A673 (cell line): ENCODE measurements at regions not wholly inside any gene's neighbourhood (a gene's known extent, or its start where the extent isn't known, plus 50 kb on each side); places are given as distances from the start of the nearest gene placed in this dataset.

Experiments
- BruUV-seq: library from RNA; stranded (reverse); fragments of 400-500 nt; replicated peaks from 2 replicates; lab custom pipeline; 2021; lab: Mats Ljungman, UMichigan
- CTCF ChIA-PET: fragments of 300-600 bp; sonication (Branson Sonifier 250); formaldehyde crosslinking; loops from one replicate; lab custom pipeline; 2022; ENCODE audit warnings: antibody characterized with exemption; lab: Charles Lee
- POLR2A ChIA-PET: fragments of 300-600 bp; sonication (Branson Sonifier 250); formaldehyde crosslinking; loops from one replicate; lab custom pipeline; 2022; ENCODE audit warnings: antibody characterized with exemption; ENCODE audit not compliant: low non-redundant PET; lab: Charles Lee
- DNase-seq: peaks from one replicate; pipeline ENCODE4 v3.0.0-alpha.2; 2015; ENCODE audit warnings: low spot score
- H3K27ac ChIP-seq: fragments of 200-600 bp; sonication (generic); 2 replicates; pipeline ENCODE4 v1.5.1; 2016; ENCODE audit warnings: mixed run types, low read depth, mild to moderate bottlenecking, mixed read lengths, antibody characterized with exemption, low read length; ENCODE audit not compliant: poor library complexity, severe bottlenecking
- H3K27me3 ChIP-seq: fragments of 200-600 bp; sonication (generic); replicated peaks from 2 replicates; pipeline ENCODE4 v1.6.1; 2017; ENCODE audit warnings: mixed run types, low read depth, mild to moderate bottlenecking, mixed read lengths, antibody characterized with exemption, low read length; ENCODE audit not compliant: insufficient read depth, poor library complexity
- H3K36me3 ChIP-seq: fragments of 200-600 bp; sonication (generic); 2 replicates; pipeline ENCODE4 v1.6.1; 2016; ENCODE audit warnings: mixed run types, mild to moderate bottlenecking, mixed read lengths, antibody characterized with exemption, low read length; ENCODE audit not compliant: insufficient read depth, poor library complexity, severe bottlenecking
- H3K4me1 ChIP-seq: fragments of 200-600 bp; sonication (generic); 2 replicates; pipeline ENCODE4 v1.6.1; 2017; ENCODE audit warnings: mixed run types, mild to moderate bottlenecking, mixed read lengths, antibody characterized with exemption, low read length; ENCODE audit not compliant: insufficient read depth, poor library complexity, severe bottlenecking
- H3K4me3 ChIP-seq: fragments of 200-600 bp; sonication (generic); 2 replicates; pipeline ENCODE4 v1.5.1; 2016; ENCODE audit warnings: low read depth, mixed run types, mild to moderate bottlenecking, mixed read lengths, low read length; ENCODE audit not compliant: poor library complexity, severe bottlenecking
- H3K9me3 ChIP-seq: fragments of 200-600 bp; sonication (generic); 2 replicates; pipeline ENCODE4 v1.6.1; 2016; ENCODE audit warnings: mixed run types, low read depth, mild to moderate bottlenecking, mixed read lengths, antibody characterized with exemption, low read length; ENCODE audit not compliant: poor library complexity, severe bottlenecking
- EZH2 ChIP-seq: fragments of 200-600 bp; sonication (generic); IDR thresholded peaks from 2 replicates; pipeline ENCODE4 v1.6.1; 2017; ENCODE audit warnings: borderline replicate concordance, low read depth, mild to moderate bottlenecking, mixed read lengths, antibody characterized with exemption, low read length; ENCODE audit not compliant: poor library complexity, severe bottlenecking
- intact Hi-C: fragments of 100-400 bp; cut with micrococcal nuclease; formaldehyde crosslinking; loops from one replicate; pipeline ENCODE4 v1.10.0; 2022; ENCODE audit not compliant: unreplicated experiment
- TF ChIP-seq, protein P1 (sequence below): fragments of 300-800, 200-600 bp; sonication (generic); conservative IDR thresholded peaks from 2 replicates; pipeline ENCODE4 v1.5.1; 2017; ENCODE audit warnings: low read depth, mild to moderate bottlenecking, antibody characterized with exemption, low read length, moderate library complexity, mixed read lengths

DNA sequence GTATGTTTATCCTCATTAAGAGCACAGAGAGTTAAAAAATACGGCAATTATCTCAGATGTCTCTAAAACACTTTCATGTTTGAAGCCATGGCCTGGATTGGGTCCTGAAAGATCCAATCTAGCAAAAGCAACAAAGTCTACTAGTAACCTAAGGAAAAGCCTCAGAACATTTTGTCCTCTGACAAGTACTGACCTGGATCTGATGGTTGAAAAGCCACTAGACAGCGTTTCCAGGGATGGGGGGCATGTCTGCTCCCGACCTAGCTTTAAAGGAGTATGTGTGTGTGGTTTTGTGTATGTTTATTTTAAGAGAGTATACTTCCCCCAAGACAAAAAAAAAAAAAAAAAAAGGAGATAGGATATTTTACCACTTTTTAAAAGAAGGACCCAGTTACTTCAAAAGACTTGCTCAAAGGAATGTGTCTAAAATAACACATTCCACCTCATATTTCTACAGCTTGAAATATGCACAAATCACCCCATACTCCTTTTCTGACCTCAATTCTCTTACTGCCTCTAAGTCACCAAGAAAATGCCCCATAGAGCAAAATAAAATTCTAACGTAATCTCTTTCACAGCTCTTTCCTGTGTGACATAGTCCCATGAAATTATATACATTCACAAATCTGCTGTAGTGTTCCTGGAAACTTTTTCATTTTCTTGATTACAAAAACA lies 189.0 kb upstream of the TTC29 start:
- TF ChIP-seq, protein P1, sequence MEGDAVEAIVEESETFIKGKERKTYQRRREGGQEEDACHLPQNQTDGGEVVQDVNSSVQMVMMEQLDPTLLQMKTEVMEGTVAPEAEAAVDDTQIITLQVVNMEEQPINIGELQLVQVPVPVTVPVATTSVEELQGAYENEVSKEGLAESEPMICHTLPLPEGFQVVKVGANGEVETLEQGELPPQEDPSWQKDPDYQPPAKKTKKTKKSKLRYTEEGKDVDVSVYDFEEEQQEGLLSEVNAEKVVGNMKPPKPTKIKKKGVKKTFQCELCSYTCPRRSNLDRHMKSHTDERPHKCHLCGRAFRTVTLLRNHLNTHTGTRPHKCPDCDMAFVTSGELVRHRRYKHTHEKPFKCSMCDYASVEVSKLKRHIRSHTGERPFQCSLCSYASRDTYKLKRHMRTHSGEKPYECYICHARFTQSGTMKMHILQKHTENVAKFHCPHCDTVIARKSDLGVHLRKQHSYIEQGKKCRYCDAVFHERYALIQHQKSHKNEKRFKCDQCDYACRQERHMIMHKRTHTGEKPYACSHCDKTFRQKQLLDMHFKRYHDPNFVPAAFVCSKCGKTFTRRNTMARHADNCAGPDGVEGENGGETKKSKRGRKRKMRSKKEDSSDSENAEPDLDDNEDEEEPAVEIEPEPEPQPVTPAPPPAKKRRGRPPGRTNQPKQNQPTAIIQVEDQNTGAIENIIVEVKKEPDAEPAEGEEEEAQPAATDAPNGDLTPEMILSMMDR, result no peak
- no peak for TF ChIP-seq EZH2
- intact Hi-C loops, result no loop called here
- Histone ChIP-seq H3K27me3 (no peaks in the 10 kb centered on the region), H3K4me3 (no peak overlapping the region), H3K9me3 (no peaks in the 10 kb centered on the region), H3K27ac (no peak overlapping the region), H3K36me3 (no peaks in the 10 kb centered on the region), H3K4me1 (no peaks in the 10 kb centered on the region)
- DNase-seq, result no peak
- ChIA-PET POLR2A (no interaction called here), CTCF (interaction anchor here (0.7 kb wide), 1 partner anchor 93 kb away, joined by 5 read pairs; no protein-coding TSS in a partner anchor)
- no TSS peak for BruUV-seq

DNA sequence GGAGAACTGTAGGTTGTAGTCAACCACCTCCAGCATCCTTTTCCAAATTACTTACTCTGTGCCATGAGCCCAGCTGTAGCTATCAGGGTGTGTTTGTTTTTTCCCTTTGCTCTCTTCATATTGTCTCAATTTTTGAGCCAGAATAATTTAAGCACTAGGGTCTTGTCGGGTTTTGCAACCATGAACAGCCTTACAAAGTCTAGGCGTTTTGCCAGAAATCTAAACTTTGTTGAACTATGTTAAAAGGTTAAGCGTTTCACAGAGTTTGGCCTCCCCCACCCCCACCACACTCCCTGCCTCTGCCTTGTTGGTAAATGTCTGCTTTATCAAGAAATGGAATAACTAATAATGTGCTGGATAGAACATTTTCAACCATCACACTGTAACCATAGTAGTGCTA lies 190.6 kb upstream of the TTC29 start:
- ChIA-PET CTCF (no interaction called here), POLR2A (no interaction called here)
- Histone ChIP-seq H3K27ac (no peak overlapping the region), H3K4me3 (no peak overlapping the region), H3K36me3 (no peaks in the 10 kb centered on the region), H3K9me3 (no peaks in the 10 kb centered on the region), H3K4me1 (no peaks in the 10 kb centered on the region), H3K27me3 (no peaks in the 10 kb centered on the region)
- TF ChIP-seq, protein P1, result no peak
- no peak for TF ChIP-seq EZH2
- no TSS peak for BruUV-seq
- no peak for DNase-seq
- intact Hi-C loops, result no loop called here

DNA sequence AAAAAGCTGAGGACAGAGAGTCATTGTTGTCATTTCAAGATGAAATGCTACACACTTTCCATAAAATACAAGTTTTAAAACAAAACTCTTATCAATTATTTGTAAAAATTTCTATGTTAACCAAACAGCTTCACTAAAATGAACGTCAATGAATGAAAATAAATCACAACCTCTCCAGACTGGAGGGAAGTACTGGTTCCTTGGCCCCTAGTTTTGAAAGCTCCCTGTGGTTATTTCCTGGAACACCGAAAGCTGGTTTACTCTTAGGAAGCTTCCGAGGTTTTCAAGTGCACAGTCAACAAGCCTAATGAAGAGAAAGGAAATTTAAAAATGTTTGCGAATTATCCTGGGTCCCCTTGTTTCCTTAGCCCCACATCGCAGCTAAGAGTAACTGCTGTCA lies 191.1 kb upstream of the TTC29 start:
- POLR2A ChIA-PET, result no interaction called here
- intact Hi-C loops, result no loop called here
- CTCF ChIA-PET, result no interaction called here
- Histone ChIP-seq H3K27me3 (no peaks in the 10 kb centered on the region), H3K4me3 (no peak overlapping the region), H3K27ac (no peak overlapping the region), H3K9me3 (no peaks in the 10 kb centered on the region), H3K36me3 (no peaks in the 10 kb centered on the region), H3K4me1 (no peaks in the 10 kb centered on the region)
- no TSS peak for BruUV-seq
- no peak for DNase-seq
- TF ChIP-seq, protein P1, result no peak
- TF ChIP-seq EZH2, result no peak
